GM19324 (cell line): ENCODE measurements at regions not wholly inside any gene's neighbourhood (a gene's known extent, or its start where the extent isn't known, plus 50 kb on each side); places are given as distances from the start of the nearest gene placed in this dataset.
"Not testable (repeated sequence)": the region's sequence is repeated elsewhere in the genome, so short reads cannot be mapped to it uniquely, and the experiment has no call there.

ENCODE experiments used
- ATAC-seq: cut with Tn5 transposase; IDR thresholded peaks from one replicate; pipeline ENCODE4 v1.9.1; 2021; ENCODE audit warnings: mild to moderate bottlenecking, moderate library complexity; ENCODE audit not compliant: unreplicated experiment, low FRiP score

DNA sequence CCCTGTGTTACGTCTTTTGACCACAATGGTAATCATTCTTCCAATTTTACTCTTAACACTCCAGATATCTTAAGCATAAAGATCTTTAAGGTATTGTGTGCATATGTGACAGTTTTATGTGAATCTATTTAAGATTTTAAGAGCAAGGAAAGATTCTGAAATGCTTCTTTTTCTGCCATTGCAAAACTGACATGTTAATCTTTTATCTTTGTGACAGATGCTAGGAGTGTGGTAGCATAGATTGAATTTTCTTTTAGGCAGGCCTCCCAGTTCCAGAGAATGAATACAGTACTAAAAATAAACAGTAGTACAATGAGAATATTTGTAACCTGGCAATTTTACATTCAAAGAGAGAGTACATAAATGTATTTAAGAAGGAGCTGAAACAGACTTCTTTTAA is 232.5 kb upstream of the ZSWIM2 start:
- no peak for ATAC-seq

DNA sequence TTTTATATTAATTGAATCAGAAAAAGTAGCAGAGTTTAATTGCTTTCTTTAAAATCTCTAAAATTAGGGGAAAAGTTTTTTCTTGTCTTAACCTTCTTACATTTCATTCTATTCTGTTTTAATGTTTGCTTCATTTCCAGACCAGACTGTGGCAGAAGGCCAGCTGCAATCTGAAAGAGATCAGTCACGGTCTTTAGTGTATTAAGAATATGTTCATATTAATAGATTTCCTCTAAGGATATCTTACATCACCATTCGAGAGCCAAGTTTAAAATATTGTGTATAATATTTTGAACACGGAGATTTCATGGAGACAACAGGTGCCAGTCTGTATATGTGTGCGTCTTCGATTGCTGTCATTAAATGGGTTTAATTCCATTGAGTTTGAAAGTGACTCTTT is 230.9 kb upstream of the ZSWIM2 start:
- no peak for ATAC-seq

DNA sequence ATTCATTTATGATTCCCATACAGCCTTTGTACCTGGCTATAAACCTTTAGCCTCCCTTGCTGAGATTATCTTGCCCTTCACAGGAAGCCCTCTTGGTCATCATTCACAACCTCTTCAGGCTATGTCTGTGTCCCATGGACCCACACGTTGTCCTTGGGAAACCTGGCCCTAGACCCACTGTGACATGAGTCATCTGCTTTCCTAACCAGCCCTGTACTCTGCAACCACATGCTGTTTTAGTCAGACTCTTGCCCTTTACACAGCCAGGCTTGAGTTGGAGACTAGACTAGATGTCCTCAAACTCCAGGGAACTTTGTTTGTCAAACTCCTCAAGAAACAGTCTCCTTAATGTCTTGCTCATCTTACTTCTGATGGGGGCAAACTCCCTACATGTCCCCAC is 229.3 kb upstream of the ZSWIM2 start:
- no peak for ATAC-seq

DNA sequence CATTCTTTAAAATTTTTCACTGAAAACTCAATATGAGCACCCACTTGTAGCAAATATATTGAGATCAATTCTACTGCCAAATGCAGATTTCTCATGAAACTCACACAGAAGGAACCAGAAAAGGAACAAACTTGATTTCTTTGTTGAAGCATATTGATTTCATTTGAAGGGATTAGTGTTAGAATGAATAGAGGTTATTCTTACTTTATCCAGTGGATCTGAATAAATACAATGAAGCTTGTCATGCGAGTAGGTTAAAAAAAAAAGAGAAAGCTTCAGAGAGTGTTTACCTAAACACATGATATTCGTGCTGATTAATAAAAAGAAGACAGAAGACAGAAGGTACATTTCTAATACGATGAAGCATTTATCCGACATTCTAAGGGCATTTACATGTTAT is 226.7 kb upstream of the ZSWIM2 start:
- no peak for ATAC-seq

DNA sequence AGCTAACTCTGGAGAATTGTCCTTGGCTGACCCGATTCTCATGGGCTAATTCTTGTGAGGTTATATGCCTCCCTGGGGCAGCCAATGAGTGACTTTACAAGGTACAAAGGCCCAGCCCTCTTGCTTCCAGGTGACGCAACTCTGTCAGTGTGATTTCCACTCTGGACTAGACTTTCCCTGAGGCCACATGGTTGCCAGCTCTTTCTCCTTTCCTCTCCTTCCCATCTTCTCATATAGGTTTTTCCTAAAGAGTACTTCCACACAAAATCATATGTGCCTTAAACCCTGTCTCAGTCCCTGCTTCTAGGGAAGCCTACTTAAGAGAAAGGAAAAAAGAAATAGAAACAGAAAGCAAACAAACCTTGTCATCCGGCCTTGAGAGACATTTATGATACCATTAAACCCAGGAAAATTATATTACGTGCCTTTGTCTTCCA is 226.2 kb upstream of the ZSWIM2 start:
- no peak for ATAC-seq

DNA sequence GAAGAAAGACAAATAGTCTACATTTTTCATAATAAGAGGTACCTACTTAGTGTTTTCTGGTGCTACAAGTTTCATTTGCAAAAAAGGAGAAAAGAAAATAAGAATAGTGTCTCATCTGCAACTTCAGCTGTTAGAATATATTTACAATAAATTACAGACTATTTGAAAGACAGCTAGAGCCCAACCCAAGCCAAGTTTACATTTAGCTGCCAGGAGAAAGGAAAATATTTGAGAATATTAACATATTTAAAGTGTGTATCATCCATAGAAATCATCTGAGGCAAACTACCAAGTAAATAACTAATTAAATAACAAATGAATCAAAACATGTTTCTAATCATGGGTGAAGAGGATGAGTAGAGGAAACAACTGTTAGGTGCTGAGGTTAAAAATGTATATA is 209.2 kb upstream of the ZSWIM2 start:
- ATAC-seq: no peak

DNA sequence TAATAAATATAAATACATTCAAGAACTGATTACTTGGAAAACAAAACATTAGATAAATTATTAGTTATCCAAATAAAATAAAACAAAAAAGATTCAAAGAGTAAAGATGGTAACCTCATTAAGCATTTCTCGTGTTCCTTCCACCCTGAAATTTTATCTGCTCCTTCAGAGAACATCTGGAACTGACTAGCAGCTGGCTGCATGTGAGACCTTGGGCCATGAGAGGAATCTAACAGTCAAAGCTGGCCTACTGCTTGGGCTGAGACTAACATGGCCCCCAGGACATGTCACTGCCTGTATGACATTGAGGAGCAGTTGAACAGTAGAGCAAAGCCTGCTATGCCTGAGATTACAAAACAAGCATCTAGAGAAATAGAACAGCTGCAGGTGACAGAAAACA is 208.5 kb upstream of the ZSWIM2 start:
- no peak for ATAC-seq

DNA sequence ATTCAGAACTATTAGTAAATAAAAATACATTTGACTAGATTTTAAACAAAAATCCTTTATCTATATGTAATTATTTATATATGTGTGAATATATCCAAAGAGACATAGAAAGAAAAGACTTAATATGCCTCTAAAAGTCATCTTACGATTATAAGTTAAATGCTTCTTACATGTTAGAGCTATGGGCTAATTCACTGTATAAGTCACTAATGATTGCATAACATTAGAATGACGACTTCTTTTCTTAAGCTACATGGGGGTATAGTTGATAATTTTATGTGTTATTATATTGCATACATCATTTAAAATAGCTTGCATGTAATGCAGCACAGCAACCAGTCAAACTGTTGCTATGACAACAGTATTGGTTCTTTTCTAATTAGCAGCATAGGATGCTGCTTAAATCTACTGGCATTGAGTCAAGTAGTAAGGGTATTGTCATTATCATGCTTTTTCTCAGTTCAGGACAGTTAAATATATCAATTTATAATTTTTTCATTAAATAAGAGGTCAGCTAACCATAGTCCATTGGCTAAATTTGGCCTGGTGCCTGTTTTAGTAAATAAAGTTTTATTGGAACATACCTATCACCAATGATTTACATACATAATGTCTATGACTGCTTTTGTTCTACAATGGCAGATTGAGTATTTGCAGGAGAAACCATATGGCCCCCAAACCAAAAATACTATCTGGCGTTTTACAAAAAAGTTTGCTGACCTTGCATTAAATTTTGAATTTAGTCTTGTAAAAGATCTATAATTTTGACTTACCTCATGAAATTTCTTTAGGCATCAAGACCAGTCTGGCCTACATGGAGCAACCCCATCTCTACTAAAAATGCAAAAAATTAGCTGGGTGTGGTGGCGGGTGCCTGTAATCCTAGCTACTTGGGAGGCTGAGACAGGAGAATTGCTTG is 207.7 kb upstream of the ZSWIM2 start:
- no peak for ATAC-seq

DNA sequence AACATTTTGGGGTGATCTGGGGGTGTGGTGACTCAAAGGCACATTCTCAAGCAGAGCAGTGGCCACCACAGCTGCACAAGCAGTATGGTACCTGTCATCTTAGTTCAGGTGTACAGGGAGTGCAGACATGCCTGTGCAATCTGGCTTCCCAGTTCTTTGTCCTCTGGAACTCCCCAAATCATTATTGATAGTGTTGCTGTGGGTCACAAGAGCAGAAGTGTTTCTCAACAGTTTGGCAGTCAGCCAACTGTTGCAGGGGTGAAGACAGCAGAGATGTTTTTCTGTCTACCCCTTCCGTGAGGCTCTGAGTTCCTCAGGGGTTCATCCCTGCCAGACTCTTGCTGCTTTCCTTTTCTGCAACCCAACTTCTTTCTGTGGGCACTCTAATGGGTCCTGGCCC is 206.5 kb upstream of the ZSWIM2 start:
- ATAC-seq: no peak

DNA sequence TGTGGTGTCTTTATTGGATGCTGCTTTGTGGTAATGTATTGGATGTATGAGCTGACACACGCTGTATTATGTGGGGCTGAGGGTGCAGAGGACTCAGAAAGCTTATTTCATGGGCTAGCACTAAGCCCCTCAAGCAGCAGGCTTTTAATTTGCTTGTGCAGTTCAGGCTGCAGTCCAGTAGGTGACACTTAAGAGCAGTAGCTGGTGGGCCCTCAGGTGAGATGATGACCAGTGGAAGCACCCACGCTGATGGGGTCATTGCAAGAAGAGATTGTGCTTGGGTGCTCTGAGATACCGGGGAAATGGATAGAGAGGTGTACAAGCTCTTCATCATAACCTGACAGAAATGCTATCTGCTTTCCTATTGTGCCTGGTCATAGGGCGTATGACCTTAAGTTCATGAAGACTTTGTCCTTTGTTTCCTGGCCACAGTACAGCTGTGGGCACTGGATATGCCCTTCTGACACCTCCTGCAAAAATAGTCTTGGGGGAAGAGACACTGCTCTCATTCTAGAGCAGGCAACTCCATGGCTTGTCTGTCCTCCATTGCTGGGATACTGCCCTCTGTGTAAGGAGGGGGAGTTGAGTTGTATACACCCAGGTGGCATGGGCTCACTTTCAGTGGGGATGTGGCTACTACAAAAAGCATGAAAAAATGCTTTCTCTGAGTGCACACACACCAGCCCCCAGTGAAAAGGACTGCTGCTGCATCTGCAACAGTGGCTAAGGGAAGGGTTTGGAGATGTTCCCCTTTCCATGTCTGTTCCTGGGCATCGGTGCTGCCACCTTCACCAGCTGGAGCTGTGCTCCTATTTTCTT is 205.7 kb upstream of the ZSWIM2 start:
- no peak for ATAC-seq

DNA sequence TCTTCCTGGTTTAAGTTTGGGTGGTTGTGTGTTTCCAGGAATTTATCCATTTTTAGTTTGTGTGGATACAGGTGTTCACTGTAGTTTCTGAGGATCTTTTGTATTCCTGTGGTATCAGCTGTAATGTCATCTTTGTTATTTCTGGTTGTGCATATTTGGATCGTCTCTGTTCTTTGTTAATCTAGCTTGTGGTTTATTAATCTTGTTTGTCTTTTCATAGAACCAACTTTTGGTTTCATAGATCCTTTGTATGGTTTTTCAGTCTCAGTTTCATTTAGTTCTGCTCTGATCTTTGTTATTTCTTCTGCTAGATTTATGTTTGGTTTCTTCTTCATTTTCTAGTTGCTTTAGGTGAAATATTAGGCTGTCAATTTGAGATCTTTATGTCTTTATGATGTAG is 202.4 kb upstream of the ZSWIM2 start:
- ATAC-seq: peak; percentile 84

DNA sequence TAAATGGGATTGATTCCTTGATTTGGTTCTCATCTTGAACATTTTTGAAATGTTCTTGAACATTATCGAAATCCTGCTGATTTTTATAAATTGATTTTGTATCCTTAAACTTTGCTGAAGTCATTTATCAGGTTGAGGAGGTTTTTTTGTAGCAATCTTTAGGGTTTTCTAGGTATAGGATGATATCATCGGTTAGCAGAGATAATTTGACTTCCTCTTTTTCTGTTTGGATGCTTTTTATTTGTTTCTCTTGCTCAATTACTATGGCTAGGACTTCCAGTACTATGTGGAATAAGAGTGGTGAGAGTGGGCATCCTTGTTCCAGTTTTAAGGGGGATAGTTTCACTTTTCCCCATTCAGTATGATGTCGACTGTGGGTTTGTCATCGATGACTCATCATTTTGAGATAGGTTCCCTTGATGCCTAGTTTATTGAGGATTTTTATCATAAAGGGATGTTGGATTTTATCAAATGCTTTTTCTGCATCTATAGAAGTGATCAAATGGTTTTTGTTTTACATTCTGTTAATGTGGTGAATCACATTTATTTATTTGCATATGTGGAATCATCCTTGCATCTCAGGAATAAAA is 201.5 kb upstream of the ZSWIM2 start:
- no peak for ATAC-seq

DNA sequence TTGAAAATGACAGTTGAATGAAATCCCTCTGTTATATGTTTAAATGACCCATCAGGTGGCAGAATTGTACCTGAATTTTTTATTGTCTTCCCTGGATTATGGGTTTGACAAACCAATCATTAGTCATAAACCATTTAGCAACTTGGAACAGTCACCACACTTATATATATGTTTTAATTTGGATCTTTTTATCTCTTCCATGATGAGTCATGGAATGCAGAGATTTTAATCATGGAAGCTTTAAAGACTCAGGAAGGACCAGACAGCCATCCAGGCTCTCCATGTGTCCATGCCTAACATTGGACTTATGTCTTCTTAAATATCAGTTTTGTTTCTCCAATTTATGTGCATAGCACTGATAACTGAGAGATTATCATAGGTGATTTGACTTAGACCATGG is 188.3 kb upstream of the ZSWIM2 start:
- ATAC-seq: no peak

DNA sequence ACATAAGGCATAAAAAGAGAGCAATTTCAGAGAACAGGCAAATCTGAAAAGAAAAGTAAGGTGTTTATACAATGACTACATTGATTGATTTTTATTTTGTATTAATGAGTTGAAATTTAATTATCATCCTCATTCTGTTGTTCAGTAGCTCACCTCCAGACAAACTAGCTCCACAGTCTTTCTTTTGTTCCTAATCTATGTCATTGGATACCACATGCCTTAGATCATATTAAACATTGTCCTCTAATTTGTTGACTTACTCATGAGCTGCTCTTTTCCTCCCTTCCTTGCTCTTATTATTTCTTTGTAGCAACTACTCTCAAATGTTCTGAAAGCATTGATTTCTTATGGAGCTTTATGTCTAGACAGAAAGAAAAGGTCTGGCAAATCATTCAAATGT is 185.5 kb upstream of the ZSWIM2 start:
- ATAC-seq: no peak

DNA sequence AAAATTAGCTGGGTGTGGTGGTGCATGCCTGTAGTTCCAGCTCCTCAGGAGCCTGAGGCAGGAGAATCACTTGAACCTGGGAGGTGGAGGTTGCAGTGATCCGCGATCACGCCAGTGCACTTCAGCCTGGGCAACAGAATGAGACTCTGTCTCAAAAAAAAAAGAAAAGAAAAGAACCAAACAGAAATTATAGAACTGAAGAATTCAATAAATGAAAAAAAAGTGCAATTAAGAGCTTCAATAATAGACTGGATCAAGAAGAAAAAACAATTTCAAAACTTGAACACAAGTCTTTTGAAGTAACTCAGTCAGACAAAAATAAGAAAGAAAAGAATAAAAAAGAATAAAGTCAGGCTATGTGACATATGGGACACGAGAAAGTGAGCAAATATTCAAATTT is 175.8 kb upstream of the ZSWIM2 start:
- no peak for ATAC-seq

DNA sequence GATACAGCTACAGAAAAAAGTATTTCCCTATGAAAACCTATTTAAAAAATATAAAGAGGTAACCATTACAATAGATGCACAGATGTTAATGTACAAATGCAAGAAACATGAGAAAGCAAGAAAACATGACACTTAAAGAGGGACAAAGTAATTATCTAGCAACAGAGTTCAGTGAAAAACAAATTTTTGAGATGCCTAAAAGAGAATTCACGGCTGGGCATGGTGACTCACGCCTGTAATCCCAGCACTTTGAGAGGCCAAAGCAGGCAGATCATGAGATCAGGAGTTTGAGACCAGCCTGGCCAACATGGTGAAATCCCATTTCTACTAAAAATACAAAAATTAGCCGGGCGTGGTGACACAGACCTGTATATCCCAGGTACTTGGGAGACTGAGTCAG is 175.0 kb upstream of the ZSWIM2 start:
- ATAC-seq: not testable (repeated sequence)

DNA sequence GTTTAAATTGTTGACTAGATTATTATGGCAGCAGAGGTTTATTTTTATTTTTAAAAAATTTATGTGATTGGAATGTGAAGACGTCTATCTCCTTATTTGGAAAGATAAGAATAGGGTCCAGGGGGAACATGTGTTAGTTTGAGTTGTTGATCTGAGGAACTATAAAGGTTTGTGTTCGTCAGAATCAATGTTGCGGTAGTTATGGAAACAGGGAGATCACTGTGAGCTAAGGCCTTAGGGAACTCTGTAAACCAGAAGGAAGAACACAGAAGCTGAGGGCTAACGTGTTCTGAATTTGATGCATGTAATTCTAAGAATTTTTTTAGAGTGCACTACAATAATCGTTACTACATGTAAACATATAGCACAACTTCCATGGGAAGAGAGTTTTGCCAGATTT is 168.5 kb upstream of the ZSWIM2 start:
- ATAC-seq: no peak

DNA sequence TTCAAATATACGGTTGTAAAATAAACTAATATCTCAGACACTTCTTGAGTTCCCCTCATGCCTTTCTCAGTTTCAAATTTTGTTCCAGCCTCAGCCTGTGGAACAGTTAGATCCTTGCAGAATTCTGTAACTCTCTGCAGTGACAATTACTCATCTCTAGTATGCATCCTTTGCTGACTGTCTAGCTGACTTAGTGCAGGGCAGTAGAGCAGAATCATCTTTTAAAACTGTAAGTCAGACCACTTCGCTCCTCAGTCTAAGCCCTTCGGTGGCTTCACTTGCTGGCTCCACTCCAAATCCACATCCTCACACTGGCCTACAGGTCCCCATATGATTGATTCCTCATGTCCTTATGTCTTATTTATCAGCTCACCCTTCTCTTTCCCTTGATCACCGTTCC is 164.1 kb upstream of the ZSWIM2 start:
- no peak for ATAC-seq

DNA sequence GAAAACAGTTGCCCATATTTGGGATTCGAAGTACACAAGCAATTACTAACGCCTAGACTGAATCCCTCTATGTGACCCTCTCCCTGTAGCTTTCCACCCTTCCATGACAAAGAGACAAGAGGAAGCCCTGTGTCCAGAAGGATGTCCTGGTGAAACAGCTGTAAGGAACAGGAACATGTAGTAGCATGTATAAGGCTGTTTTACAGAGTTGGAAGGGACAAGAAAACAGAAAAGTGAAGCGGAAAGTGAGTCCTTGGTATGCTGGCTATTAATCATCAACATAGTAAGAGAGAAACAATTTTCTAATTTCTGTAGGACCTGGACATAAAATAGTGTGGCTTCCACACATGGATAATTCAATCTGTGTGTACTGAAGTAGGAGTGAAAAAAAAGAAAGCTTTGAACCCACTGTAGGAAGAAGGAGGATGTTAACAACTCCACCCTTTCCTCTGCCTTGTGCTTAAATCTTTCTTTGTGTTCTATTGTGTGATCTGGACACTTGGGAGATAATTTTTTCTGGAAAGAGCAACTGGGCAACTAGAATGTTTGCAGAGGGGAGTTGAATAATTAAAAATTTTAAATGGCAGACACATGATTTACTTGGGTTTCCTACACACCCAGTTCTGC is 162.3 kb upstream of the ZSWIM2 start:
- ATAC-seq: no peak

DNA sequence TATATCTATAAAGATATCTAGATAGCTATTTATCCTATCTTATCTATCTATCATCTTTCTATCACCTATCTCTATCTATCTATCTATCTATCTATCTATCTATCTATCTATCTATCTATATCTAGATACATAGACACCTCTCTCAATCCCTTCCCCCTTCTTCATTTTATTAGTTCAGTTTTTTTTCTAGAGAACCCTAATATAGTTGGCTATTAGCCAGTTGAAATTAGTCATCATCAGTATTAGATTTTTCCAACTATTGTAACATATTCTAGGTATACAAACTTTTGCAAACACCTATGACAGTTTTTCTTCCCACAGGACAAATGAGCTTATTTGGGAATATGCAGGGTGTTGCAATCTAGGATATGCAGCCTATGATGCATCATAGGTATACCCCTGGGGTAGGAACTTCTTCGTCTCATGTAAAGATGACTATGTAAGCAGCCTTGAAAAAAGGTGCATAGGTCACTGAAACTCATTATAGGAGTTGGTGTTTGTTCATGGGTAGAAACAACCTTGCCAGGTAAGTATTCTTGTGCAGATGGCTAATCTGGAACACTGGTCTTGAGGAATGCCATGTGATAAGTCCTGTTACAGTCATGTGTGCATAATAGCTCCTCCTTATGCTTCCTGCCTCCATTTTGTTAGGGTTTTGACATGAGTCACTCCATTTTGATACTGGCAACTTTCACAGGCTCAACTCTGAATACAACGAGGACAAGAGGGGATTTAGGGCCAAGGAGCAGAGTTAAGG is 160.7 kb upstream of the ZSWIM2 start:
- no peak for ATAC-seq
